GM19372 (cell line): ENCODE measurements at regions not wholly inside any gene's neighbourhood (a gene's known extent, or its start where the extent isn't known, plus 50 kb on each side); places are given as distances from the start of the nearest gene placed in this dataset.

Experiments
- ATAC-seq: cut with Tn5 transposase; IDR thresholded peaks from one replicate; pipeline ENCODE4 v1.9.1; 2021; ENCODE audit warnings: mild to moderate bottlenecking, low read depth, moderate library complexity; ENCODE audit not compliant: unreplicated experiment

GRCh38 chr5:117488976-117489500 is 914.4 kb upstream of the SEMA6A start:
- ATAC-seq, result no peak

- no peak for ATAC-seq
Observed at GRCh38 chr5:117487556-117487955, 912.9 kb upstream of the SEMA6A start.

- no peak for ATAC-seq
Observed at GRCh38 chr5:117486879-117487391, 912.3 kb upstream of the SEMA6A start.

GRCh38 chr5:117486261-117486660 is 911.6 kb upstream of the SEMA6A start:
- no peak for ATAC-seq

GRCh38 chr5:117475919-117476318 is 901.3 kb upstream of the SEMA6A start:
- ATAC-seq, result no peak

- ATAC-seq, result no peak
Observed at GRCh38 chr5:117473165-117473564, 898.5 kb upstream of the SEMA6A start.

- ATAC-seq, result no peak
Observed at GRCh38 chr5:117463881-117464570, 889.4 kb upstream of the SEMA6A start.

GRCh38 chr5:117461966-117462365 is 887.3 kb upstream of the SEMA6A start:
- ATAC-seq, result no peak

GRCh38 chr5:117461403-117461802 is 886.8 kb upstream of the SEMA6A start:
- ATAC-seq, result peak; percentile 59

GRCh38 chr5:117457656-117458055 is 883.0 kb upstream of the SEMA6A start:
- ATAC-seq, result no peak

- no peak for ATAC-seq
Observed at GRCh38 chr5:117456866-117457470, 882.3 kb upstream of the SEMA6A start.

GRCh38 chr5:117455236-117456233 is 880.9 kb upstream of the SEMA6A start:
- peak; percentile 34 for ATAC-seq

GRCh38 chr5:117454716-117455212 is 880.1 kb upstream of the SEMA6A start:
- ATAC-seq, result peak; percentile 89

- ATAC-seq, result no peak
Observed at GRCh38 chr5:117436846-117437245, 862.2 kb upstream of the SEMA6A start.

GRCh38 chr5:117435203-117435602 is 860.6 kb upstream of the SEMA6A start:
- ATAC-seq, result no peak

- ATAC-seq, result no peak
Observed at GRCh38 chr5:117434254-117434653, 859.6 kb upstream of the SEMA6A start.

GRCh38 chr5:117433818-117434217 is 859.2 kb upstream of the SEMA6A start:
- no peak for ATAC-seq

- no peak for ATAC-seq
Observed at GRCh38 chr5:117431091-117431490, 856.5 kb upstream of the SEMA6A start.

- ATAC-seq, result no peak
Observed at GRCh38 chr5:117425163-117425562, 850.5 kb upstream of the SEMA6A start.

- no peak for ATAC-seq
Observed at GRCh38 chr5:117424559-117424958, 849.9 kb upstream of the SEMA6A start.
